ENCODE measurements at regions not wholly inside any gene's neighbourhood (a gene's known extent, or its start where the extent isn't known, plus 50 kb on each side); places are given as distances from the start of the nearest gene placed in this dataset.

GRCh38 chr16:26724189-26724588 is 342.5 kb upstream of the C16orf82 start:
- TF ChIP-seq CTCF (IDR thresholded peaks at IDR 0.05): no peak
- no peak for TF ChIP-seq POLR2AphosphoS5 (IDR thresholded peaks at IDR 0.05)
- no peak for TF ChIP-seq POLR2A (IDR thresholded peaks at IDR 0.05)
- TF ChIP-seq EP300 (IDR thresholded peaks at IDR 0.05): no peak
